DOHH2 (cell line): ENCODE measurements at regions not wholly inside any gene's neighbourhood (a gene's known extent, or its start where the extent isn't known, plus 50 kb on each side); places are given as distances from the start of the nearest gene placed in this dataset.

Source experiments
- H3F3A ChIP-seq: fragments of 200-600 bp; sonication (generic), shearing (Covaris generic); 2 replicates; pipeline ENCODE4 v1.6.0; 2016; ENCODE audit warnings: antibody characterized with exemption, mild to moderate bottlenecking; ENCODE audit not compliant: control insufficient read depth, insufficient read depth
- H3K27ac ChIP-seq: fragments of 200-600 bp; sonication (generic); 2 replicates; pipeline ENCODE4 v1.5.1; 2014; ENCODE audit warnings: low read depth, mild to moderate bottlenecking, low read length, moderate library complexity
- H3K27me3 ChIP-seq: fragments of 200-600 bp; sonication (generic); 2 replicates; pipeline ENCODE4 v1.6.1; 2014; ENCODE audit warnings: mild to moderate bottlenecking, low read length, mixed read lengths; ENCODE audit not compliant: control insufficient read depth
- H3K36me3 ChIP-seq: fragments of 200-600 bp; sonication (generic); 2 replicates; pipeline ENCODE4 v1.6.1; 2014; ENCODE audit warnings: mild to moderate bottlenecking, low read length, moderate library complexity, mixed read lengths; ENCODE audit not compliant: control insufficient read depth
- H3K4me1 ChIP-seq: fragments of 200-600 bp; sonication (generic); 2 replicates; pipeline ENCODE4 v1.6.1; 2014; ENCODE audit warnings: mild to moderate bottlenecking, low read length, mixed read lengths; ENCODE audit not compliant: control insufficient read depth
- H3K4me2 ChIP-seq: fragments of 200-600 bp; sonication (generic); 2 replicates; pipeline ENCODE4 v1.6.0; 2014; ENCODE audit warnings: mild to moderate bottlenecking, low read length, moderate library complexity
- H3K4me3 ChIP-seq: fragments of 200-600 bp; sonication (generic); 2 replicates; pipeline ENCODE4 v1.5.1; 2014; ENCODE audit warnings: mild to moderate bottlenecking, low read length, mixed read lengths
- H3K79me2 ChIP-seq: fragments of 200-600 bp; sonication (generic); 2 replicates; pipeline ENCODE4 v1.6.1; 2014; ENCODE audit warnings: mild to moderate bottlenecking, low read length, mixed read lengths; ENCODE audit not compliant: control insufficient read depth
- H3K9me2 ChIP-seq: fragments of 200-600 bp; sonication (generic); replicated peaks from 2 replicates; pipeline ENCODE4 v1.6.1; 2014; ENCODE audit warnings: mild to moderate bottlenecking, low read length, mixed read lengths; ENCODE audit not compliant: control insufficient read depth
- H3K9me3 ChIP-seq: fragments of 200-600 bp; sonication (generic); 2 replicates; pipeline ENCODE4 v1.6.1; 2014; ENCODE audit warnings: antibody characterized with exemption, low read length, mixed read lengths; ENCODE audit not compliant: control insufficient read depth, insufficient read depth
- H4K20me1 ChIP-seq: fragments of 200-600 bp; sonication (generic); 2 replicates; pipeline ENCODE4 v1.6.0; 2014; ENCODE audit warnings: low read depth, mild to moderate bottlenecking, antibody characterized with exemption, low read length, moderate library complexity; ENCODE audit not compliant: control insufficient read depth, insufficient read depth
- EZH2phosphoT487 ChIP-seq: fragments of 200-600 bp; sonication (generic); IDR thresholded peaks from 2 replicates; pipeline ENCODE4 v1.6.1; 2017; ENCODE audit warnings: borderline replicate concordance, mild to moderate bottlenecking, antibody characterized with exemption, low read length, moderate library complexity, mixed read lengths
- TF ChIP-seq, protein P1 (sequence below): fragments of 200-600 bp; sonication (generic); IDR thresholded peaks from one replicate; pipeline ENCODE4 v1.5.1; 2014; ENCODE audit warnings: antibody characterized with exemption, mild to moderate bottlenecking, low read depth, low read length; ENCODE audit not compliant: poor library complexity, severe bottlenecking

DNA sequence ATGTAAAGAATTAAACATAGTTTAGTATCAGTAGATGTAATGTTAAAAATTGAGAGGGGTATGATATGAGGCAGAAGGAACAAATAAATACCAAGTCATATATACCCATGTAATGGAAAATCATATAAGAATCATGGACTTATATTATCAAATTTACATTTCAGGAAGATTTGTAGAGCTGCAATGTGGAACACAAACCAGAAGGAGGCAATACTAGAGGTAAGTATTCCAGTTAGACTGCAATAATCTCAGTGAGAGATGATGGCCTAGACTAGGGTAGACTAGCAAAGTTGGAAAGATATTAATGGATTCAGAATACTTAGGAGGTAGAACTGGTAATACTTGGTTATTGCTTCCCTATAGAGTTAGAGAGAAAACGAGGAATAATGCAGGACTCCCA, 603.0 kb upstream of the KLHL4 start:
- H3F3A ChIP-seq, result no peaks in the 10 kb centered on the region
- H3K27ac ChIP-seq, result no peak overlapping the region
- no peaks in the 10 kb centered on the region for H4K20me1 ChIP-seq
- no peak overlapping the region for H3K4me3 ChIP-seq
- H3K79me2 ChIP-seq, result no peaks in the 10 kb centered on the region
- H3K27me3 ChIP-seq, result no peaks in the 10 kb centered on the region
- TF ChIP-seq EZH2phosphoT487, result no peak
- TF ChIP-seq, protein P1, sequence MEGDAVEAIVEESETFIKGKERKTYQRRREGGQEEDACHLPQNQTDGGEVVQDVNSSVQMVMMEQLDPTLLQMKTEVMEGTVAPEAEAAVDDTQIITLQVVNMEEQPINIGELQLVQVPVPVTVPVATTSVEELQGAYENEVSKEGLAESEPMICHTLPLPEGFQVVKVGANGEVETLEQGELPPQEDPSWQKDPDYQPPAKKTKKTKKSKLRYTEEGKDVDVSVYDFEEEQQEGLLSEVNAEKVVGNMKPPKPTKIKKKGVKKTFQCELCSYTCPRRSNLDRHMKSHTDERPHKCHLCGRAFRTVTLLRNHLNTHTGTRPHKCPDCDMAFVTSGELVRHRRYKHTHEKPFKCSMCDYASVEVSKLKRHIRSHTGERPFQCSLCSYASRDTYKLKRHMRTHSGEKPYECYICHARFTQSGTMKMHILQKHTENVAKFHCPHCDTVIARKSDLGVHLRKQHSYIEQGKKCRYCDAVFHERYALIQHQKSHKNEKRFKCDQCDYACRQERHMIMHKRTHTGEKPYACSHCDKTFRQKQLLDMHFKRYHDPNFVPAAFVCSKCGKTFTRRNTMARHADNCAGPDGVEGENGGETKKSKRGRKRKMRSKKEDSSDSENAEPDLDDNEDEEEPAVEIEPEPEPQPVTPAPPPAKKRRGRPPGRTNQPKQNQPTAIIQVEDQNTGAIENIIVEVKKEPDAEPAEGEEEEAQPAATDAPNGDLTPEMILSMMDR, result no peak
- H3K4me2 ChIP-seq, result no peak overlapping the region
- H3K4me1 ChIP-seq, result no peaks in the 10 kb centered on the region
- H3K9me3 ChIP-seq, result no peaks in the 10 kb centered on the region
- no peaks in the 10 kb centered on the region for H3K9me2 ChIP-seq
- H3K36me3 ChIP-seq, result no peaks in the 10 kb centered on the region

DNA sequence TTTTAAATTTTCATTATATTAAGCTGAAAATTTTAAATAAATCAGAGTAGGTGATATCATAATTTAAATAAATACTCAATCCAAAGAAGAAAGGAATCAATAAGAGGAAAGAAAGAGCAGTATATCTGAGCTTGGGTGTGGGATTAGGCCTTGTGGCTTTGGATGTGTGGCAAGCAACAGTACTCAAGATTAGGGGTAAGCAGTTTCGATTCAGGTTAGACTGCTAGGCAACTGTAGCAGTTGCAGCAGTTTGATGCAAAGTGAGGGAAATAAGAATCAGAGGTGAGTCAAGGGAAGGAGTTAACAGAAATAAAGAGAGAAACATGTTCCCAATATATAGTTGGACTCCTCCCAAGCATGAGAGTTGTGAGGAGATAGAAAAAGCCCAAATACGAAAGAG, 599.6 kb upstream of the KLHL4 start:
- H3K4me3 ChIP-seq, result no peak overlapping the region
- H3K27me3 ChIP-seq, result no peaks in the 10 kb centered on the region
- no peaks in the 10 kb centered on the region for H3K79me2 ChIP-seq

DNA sequence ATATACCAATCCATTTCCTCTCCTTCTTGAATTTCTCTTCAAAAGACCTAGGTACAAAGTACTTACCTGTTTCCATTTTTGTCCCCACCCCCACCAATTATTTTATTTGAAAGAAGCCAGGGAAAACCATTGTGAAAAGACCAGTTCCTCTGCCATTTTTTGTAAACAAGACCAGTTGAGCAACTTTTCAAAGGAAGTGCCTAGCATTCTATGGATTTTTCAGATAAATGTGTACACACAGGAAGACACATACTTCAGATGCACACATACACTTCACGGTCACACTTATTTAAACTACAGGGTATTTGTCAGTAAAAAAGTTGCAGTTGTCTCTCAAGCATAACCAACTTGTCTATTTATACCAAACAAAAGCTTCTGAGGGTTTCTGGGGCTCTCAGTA, 587.2 kb upstream of the KLHL4 start:
- no peaks in the 10 kb centered on the region for H3K79me2 ChIP-seq
- H3K9me3 ChIP-seq, result no peaks in the 10 kb centered on the region
- no peak overlapping the region for H3K4me3 ChIP-seq
- H3K27me3 ChIP-seq, result no peaks in the 10 kb centered on the region
- no peaks in the 10 kb centered on the region for H3K36me3 ChIP-seq
- H3K4me2 ChIP-seq, result no peak overlapping the region
- TF ChIP-seq, protein P1, result no peak
- TF ChIP-seq EZH2phosphoT487, result no peak
- no peaks in the 10 kb centered on the region for H3K4me1 ChIP-seq
- no peaks in the 10 kb centered on the region for H3K9me2 ChIP-seq
- H4K20me1 ChIP-seq, result no peaks in the 10 kb centered on the region
- H3K27ac ChIP-seq, result no peak overlapping the region
- no peaks in the 10 kb centered on the region for H3F3A ChIP-seq

More for the DNA sequence above, 599.6 kb upstream of the KLHL4 start:
- Histone ChIP-seq H3K9me2 (no peaks in the 10 kb centered on the region), H3K9me3 (no peaks in the 10 kb centered on the region), H4K20me1 (no peaks in the 10 kb centered on the region), H3F3A (no peaks in the 10 kb centered on the region), H3K4me2 (no peak overlapping the region), H3K4me1 (no peaks in the 10 kb centered on the region), H3K27ac (no peak overlapping the region), H3K36me3 (no peaks in the 10 kb centered on the region)
- no peak for TF ChIP-seq EZH2phosphoT487
- TF ChIP-seq, protein P1, result no peak

DNA sequence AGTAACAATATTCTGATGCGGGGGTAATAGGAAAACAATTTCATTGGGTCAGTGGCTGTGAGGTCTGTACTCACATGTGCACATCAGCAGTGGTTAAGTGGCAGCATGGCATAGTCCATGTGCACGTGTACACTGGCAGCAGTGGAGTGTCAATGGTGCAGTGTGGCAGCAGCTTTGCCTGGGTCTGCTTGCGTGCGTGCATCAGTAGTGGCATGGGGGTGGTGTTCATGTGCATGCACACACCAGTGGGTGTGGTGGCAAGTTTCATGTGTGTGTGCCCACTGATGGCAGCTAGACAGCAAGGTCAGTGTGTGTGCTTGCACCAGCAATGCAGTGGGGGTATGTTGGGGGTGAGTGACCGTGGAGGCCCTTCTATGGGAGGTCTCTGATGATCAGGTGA, 581.6 kb upstream of the KLHL4 start:
- H3K4me2 ChIP-seq, result no peak overlapping the region
- H3K4me3 ChIP-seq, result no peak overlapping the region

More for the DNA sequence above, 581.6 kb upstream of the KLHL4 start:
- Histone ChIP-seq H3K27ac (no peak overlapping the region), H3K36me3 (no peaks in the 10 kb centered on the region), H3K9me2 (no peaks in the 10 kb centered on the region), H3K9me3 (no peaks in the 10 kb centered on the region), H3K27me3 (no peaks in the 10 kb centered on the region), H3F3A (no peaks in the 10 kb centered on the region), H4K20me1 (no peaks in the 10 kb centered on the region), H3K4me1 (no peaks in the 10 kb centered on the region), H3K79me2 (no peaks in the 10 kb centered on the region)
- no peak for TF ChIP-seq EZH2phosphoT487
- TF ChIP-seq, protein P1, result no peak
